ENCODE measurements at regions not wholly inside any gene's neighbourhood (a gene's known extent, or its start where the extent isn't known, plus 50 kb on each side); places are given as distances from the start of the nearest gene placed in this dataset.

DNA sequence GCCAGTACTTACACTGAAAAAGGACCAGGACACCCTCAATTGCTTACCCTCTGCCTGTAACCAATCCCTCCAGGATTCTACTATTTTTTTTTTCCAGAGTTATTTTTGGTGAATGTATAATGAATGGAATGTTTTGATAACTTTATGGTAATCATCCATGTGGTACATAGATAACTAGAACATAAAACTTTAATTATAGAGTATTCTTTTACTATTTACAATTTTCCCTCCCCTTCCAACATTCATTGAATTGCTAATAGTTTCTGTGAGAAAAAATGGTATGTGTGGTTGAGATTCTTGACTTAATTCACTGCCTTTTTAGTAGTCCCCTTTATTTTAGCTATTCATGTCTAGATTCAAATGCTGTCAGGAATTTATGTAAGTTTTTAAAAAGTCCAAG is 164.6 kb downstream of the CYYR1 start:
- TF ChIP-seq, protein P1, sequence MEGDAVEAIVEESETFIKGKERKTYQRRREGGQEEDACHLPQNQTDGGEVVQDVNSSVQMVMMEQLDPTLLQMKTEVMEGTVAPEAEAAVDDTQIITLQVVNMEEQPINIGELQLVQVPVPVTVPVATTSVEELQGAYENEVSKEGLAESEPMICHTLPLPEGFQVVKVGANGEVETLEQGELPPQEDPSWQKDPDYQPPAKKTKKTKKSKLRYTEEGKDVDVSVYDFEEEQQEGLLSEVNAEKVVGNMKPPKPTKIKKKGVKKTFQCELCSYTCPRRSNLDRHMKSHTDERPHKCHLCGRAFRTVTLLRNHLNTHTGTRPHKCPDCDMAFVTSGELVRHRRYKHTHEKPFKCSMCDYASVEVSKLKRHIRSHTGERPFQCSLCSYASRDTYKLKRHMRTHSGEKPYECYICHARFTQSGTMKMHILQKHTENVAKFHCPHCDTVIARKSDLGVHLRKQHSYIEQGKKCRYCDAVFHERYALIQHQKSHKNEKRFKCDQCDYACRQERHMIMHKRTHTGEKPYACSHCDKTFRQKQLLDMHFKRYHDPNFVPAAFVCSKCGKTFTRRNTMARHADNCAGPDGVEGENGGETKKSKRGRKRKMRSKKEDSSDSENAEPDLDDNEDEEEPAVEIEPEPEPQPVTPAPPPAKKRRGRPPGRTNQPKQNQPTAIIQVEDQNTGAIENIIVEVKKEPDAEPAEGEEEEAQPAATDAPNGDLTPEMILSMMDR (conservative IDR thresholded peaks at IDR 0.05; ENCODE audit: low read depth in 2 of 2), result no peak
- TF ChIP-seq POLR2AphosphoS5 (IDR thresholded peaks at IDR 0.05; ENCODE audit: low read depth) (no peak), CREB1 (CRISPR knock-in tag; IDR thresholded peaks at IDR 0.05; ENCODE audit: low read depth) (no peak), EZH2phosphoT487 (IDR thresholded peaks at IDR 0.05; ENCODE audit: unreplicated experiment) (no peak), ZNF114 (CRISPR knock-in tag; IDR thresholded peaks at IDR 0.05) (no peak), REST (IDR thresholded peaks at IDR 0.05; ENCODE audit: unreplicated experiment) (no peak), EZH2 (IDR thresholded peaks at IDR 0.05; ENCODE audit: low read depth, unreplicated experiment) (no peak), JUNB (IDR thresholded peaks at IDR 0.05; ENCODE audit: unreplicated experiment) (no peak)
- TF ChIP-seq, protein P2, sequence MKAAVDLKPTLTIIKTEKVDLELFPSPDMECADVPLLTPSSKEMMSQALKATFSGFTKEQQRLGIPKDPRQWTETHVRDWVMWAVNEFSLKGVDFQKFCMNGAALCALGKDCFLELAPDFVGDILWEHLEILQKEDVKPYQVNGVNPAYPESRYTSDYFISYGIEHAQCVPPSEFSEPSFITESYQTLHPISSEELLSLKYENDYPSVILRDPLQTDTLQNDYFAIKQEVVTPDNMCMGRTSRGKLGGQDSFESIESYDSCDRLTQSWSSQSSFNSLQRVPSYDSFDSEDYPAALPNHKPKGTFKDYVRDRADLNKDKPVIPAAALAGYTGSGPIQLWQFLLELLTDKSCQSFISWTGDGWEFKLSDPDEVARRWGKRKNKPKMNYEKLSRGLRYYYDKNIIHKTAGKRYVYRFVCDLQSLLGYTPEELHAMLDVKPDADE (IDR thresholded peaks at IDR 0.05), result no peak

Measured in GM23338 (cell line).